Choroid plexus epithelial cell (primary cell): ENCODE measurements at regions not wholly inside any gene's neighbourhood (a gene's known extent, or its start where the extent isn't known, plus 50 kb on each side); places are given as distances from the start of the nearest gene placed in this dataset.
A peak's percentile ranks its signal among the peaks of the same experiment; 100 is the strongest.

Experiments
- DNase-seq: peaks from one replicate; pipeline ENCODE4 v3.0.0-alpha.2; 2010; ENCODE audit warnings: low read depth
- H3K4me3 ChIP-seq: 2 replicates; pipeline ENCODE4 v1.5.1; 2011; ENCODE audit warnings: low read depth, mild to moderate bottlenecking, control low read depth, low read length, moderate library complexity
- TF ChIP-seq, protein P1 (sequence below): conservative IDR thresholded peaks from 2 replicates; pipeline ENCODE4 v1.5.1; 2011; ENCODE audit warnings: low read depth, mild to moderate bottlenecking, control low read depth, inconsistent platforms, low read length, moderate library complexity

- no peak for DNase-seq
- H3K4me3 ChIP-seq: no peak overlapping the region
- TF ChIP-seq, protein P1, sequence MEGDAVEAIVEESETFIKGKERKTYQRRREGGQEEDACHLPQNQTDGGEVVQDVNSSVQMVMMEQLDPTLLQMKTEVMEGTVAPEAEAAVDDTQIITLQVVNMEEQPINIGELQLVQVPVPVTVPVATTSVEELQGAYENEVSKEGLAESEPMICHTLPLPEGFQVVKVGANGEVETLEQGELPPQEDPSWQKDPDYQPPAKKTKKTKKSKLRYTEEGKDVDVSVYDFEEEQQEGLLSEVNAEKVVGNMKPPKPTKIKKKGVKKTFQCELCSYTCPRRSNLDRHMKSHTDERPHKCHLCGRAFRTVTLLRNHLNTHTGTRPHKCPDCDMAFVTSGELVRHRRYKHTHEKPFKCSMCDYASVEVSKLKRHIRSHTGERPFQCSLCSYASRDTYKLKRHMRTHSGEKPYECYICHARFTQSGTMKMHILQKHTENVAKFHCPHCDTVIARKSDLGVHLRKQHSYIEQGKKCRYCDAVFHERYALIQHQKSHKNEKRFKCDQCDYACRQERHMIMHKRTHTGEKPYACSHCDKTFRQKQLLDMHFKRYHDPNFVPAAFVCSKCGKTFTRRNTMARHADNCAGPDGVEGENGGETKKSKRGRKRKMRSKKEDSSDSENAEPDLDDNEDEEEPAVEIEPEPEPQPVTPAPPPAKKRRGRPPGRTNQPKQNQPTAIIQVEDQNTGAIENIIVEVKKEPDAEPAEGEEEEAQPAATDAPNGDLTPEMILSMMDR: no peak
Measured at GRCh38 chr7:17651341-17651740, 289.0 kb downstream of the SNX13 start.

DNA sequence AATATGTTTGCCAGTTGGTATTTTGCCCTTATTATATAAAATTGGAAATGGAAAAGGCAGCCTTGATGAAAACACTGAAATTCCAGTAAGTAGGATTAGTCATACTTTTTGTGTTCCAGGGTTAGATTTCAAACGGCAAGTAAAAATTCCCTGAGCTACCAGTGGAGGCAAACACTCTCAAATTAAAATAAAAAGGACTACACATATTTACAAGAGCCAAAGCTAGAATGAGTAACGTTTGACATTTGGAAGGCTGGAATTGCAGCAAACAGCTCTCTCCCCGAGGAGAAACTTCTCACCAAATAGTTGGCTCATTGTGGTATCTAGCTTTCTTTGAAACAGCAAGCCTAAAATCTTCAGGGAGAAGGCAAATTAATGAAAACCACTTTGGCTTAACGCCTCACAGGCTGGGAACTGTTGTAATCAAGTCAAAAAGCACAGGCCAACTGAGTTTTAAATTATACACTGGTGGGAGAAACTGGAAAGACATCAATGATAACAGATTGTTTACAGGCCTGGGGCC lies 288.4 kb downstream of the SNX13 start:
- H3K4me3 ChIP-seq: no peak overlapping the region
- TF ChIP-seq, protein P1: peak; percentile 38
- DNase-seq: peak; percentile 81

- TF ChIP-seq, protein P1: no peak
- DNase-seq: no peak
- H3K4me3 ChIP-seq: no peak overlapping the region
Measured at GRCh38 chr7:17654940-17655339, 285.4 kb downstream of the SNX13 start.

- H3K4me3 ChIP-seq: no peak overlapping the region
- no peak for DNase-seq
- TF ChIP-seq, protein P1: no peak
Measured at GRCh38 chr7:17659126-17659525, 281.2 kb downstream of the SNX13 start.

GRCh38 chr7:17660116-17660515 lies 280.2 kb downstream of the SNX13 start:
- peak; percentile 71 for DNase-seq
- no peak overlapping the region for H3K4me3 ChIP-seq
- TF ChIP-seq, protein P1: no peak

- DNase-seq: peak; percentile 35
- no peak overlapping the region for H3K4me3 ChIP-seq
- TF ChIP-seq, protein P1: no peak
Measured at GRCh38 chr7:17661982-17662585, 278.2 kb downstream of the SNX13 start.

DNA sequence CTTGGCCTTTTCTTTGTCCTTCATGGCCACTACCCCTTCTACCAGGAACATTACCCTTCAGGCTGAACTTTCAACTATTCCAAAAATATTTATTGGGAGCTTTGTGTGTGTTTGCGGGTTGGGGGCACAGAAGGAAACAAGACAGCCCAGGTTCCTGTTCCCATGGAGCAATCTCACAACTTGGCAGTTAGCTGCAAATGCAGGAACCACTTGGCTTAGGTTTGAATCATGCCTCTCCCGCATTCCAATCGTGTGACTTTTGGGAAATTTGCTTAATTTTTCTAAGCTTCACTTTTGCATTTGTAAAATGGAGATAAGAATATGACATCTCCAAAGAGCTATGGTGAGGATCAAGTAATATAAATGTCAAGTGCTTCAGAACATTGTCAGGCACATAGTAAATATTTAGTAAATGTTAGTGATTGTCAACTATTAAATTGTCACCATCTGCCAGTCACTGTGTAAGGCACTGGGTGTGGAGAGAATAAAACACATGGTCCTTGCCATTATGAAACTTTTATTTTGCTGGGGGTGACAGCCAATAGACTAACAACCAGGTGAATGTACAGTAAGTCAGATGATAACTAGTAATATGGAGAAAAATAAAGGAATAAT lies 277.1 kb downstream of the SNX13 start:
- H3K4me3 ChIP-seq: no peak overlapping the region
- DNase-seq: peak; percentile 73
- TF ChIP-seq, protein P1: no peak
